Progenitor cell of endocrine pancreas (in vitro differentiated cells): ENCODE measurements at regions not wholly inside any gene's neighbourhood (a gene's known extent, or its start where the extent isn't known, plus 50 kb on each side); places are given as distances from the start of the nearest gene placed in this dataset.

Experiments
- DNase-seq: peaks from one replicate; pipeline ENCODE4 v3.0.0; 2021; ENCODE audit warnings: low spot score; ENCODE audit not compliant: unreplicated experiment
- H3K27ac Mint-ChIP-seq: 2 replicates; pipeline ENCODE4 v1.8.0; 2021; ENCODE audit warnings: mild to moderate bottlenecking, moderate library complexity, mixed read lengths
- H3K27me3 Mint-ChIP-seq: 2 replicates; pipeline ENCODE4 v1.8.0; 2021; ENCODE audit warnings: mixed read lengths
- H3K36me3 Mint-ChIP-seq: 2 replicates; pipeline ENCODE4 v1.8.0; 2022; ENCODE audit warnings: mixed read lengths; ENCODE audit not compliant: insufficient read depth
- H3K4me1 Mint-ChIP-seq: 2 replicates; pipeline ENCODE4 v1.8.0; 2021; ENCODE audit warnings: low read depth, mixed read lengths
- H3K4me3 Mint-ChIP-seq: 2 replicates; pipeline ENCODE4 v1.8.0; 2021; ENCODE audit warnings: low read depth, mild to moderate bottlenecking, moderate library complexity, mixed read lengths
- H3K9me3 Mint-ChIP-seq: 2 replicates; pipeline ENCODE4 v1.8.0; 2021; ENCODE audit warnings: low read depth, mixed read lengths
- CTCF ChIP-seq: fragments of 200-600 bp; sonication (generic); IDR thresholded peaks from one replicate; pipeline ENCODE4 v1.5.0; 2021; ENCODE audit warnings: antibody characterized with exemption, mild to moderate bottlenecking; ENCODE audit not compliant: unreplicated experiment

GRCh38 chr5:173727839-173728778 lies 111.7 kb upstream of the BOD1 start:
- Mint-ChIP-seq H3K27me3 (peaks cover 18% of the 10 kb centered on the region), H3K9me3 (peaks cover 7% of the 10 kb centered on the region), H3K27ac (no peak overlapping the region), H3K4me1 (peaks cover 6% of the 10 kb centered on the region), H3K36me3 (no peaks in the 10 kb centered on the region), H3K4me3 (no peak overlapping the region)
- no peak for TF ChIP-seq CTCF
- no peak for DNase-seq

GRCh38 chr5:173729079-173729765 lies 112.8 kb upstream of the BOD1 start:
- H3K27ac Mint-ChIP-seq: no peak overlapping the region
- no peak overlapping the region for H3K4me3 Mint-ChIP-seq
- H3K36me3 Mint-ChIP-seq: no peaks in the 10 kb centered on the region
- no peak for TF ChIP-seq CTCF
- H3K4me1 Mint-ChIP-seq: peaks cover 6% of the 10 kb centered on the region
- peaks cover 7% of the 10 kb centered on the region for H3K9me3 Mint-ChIP-seq
- DNase-seq: no peak
- H3K27me3 Mint-ChIP-seq: peaks cover 18% of the 10 kb centered on the region

- Mint-ChIP-seq H3K9me3 (peaks cover 2% of the 10 kb centered on the region), H3K4me3 (no peak overlapping the region), H3K36me3 (no peaks in the 10 kb centered on the region), H3K27me3 (peaks cover 15% of the 10 kb centered on the region), H3K4me1 (peaks cover 6% of the 10 kb centered on the region), H3K27ac (no peak overlapping the region)
- no peak for DNase-seq
- no peak for TF ChIP-seq CTCF
Observed at GRCh38 chr5:173730632-173731298, 114.3 kb upstream of the BOD1 start.

- Mint-ChIP-seq H3K27me3 (peaks cover 15% of the 10 kb centered on the region), H3K4me1 (peaks cover 14% of the 10 kb centered on the region), H3K27ac (no peak overlapping the region), H3K36me3 (no peaks in the 10 kb centered on the region), H3K9me3 (no peaks in the 10 kb centered on the region), H3K4me3 (no peak overlapping the region)
- no peak for TF ChIP-seq CTCF
- no peak for DNase-seq
Observed at GRCh38 chr5:173733021-173733420, 116.6 kb upstream of the BOD1 start.

GRCh38 chr5:173733425-173733824 lies 117.0 kb upstream of the BOD1 start:
- H3K4me3 Mint-ChIP-seq: no peak overlapping the region
- TF ChIP-seq CTCF: no peak
- no peaks in the 10 kb centered on the region for H3K9me3 Mint-ChIP-seq
- H3K4me1 Mint-ChIP-seq: peaks cover 11% of the 10 kb centered on the region
- no peaks in the 10 kb centered on the region for H3K36me3 Mint-ChIP-seq
- H3K27me3 Mint-ChIP-seq: peaks cover 12% of the 10 kb centered on the region
- H3K27ac Mint-ChIP-seq: no peak overlapping the region
- DNase-seq: no peak
